ENCODE measurements at regions not wholly inside any gene's neighbourhood (a gene's known extent, or its start where the extent isn't known, plus 50 kb on each side); places are given as distances from the start of the nearest gene placed in this dataset.

GRCh38 chr11:80074837-80075236 lies 634.0 kb upstream of the TENM4 start:
- Mint-ChIP-seq H3K27ac (ENCODE audit: unreplicated experiment) (no peak overlapping the region), H3K4me1 (ENCODE audit: unreplicated experiment) (no peaks in the 10 kb centered on the region), H3K4me3 (ENCODE audit: unreplicated experiment) (no peak overlapping the region), H3K36me3 (ENCODE audit: low read depth, unreplicated experiment) (no peaks in the 10 kb centered on the region), H3K27me3 (ENCODE audit: unreplicated experiment) (no peaks in the 10 kb centered on the region), H3K9me3 (ENCODE audit: unreplicated experiment) (no peaks in the 10 kb centered on the region)
- no peak for DNase-seq (ENCODE audit: low spot score)
- TF ChIP-seq CTCF (IDR thresholded peaks at IDR 0.05; ENCODE audit: unreplicated experiment), result no peak

- Mint-ChIP-seq H3K4me1 (ENCODE audit: unreplicated experiment) (no peaks in the 10 kb centered on the region), H3K36me3 (ENCODE audit: low read depth, unreplicated experiment) (no peaks in the 10 kb centered on the region), H3K9me3 (ENCODE audit: unreplicated experiment) (no peaks in the 10 kb centered on the region), H3K4me3 (ENCODE audit: unreplicated experiment) (no peak overlapping the region), H3K27me3 (ENCODE audit: unreplicated experiment) (no peaks in the 10 kb centered on the region), H3K27ac (ENCODE audit: unreplicated experiment) (no peak overlapping the region)
- TF ChIP-seq CTCF (IDR thresholded peaks at IDR 0.05; ENCODE audit: unreplicated experiment), result no peak
- DNase-seq (ENCODE audit: low spot score), result no peak
Observed at GRCh38 chr11:80066291-80066690, 625.5 kb upstream of the TENM4 start.

- no peak for TF ChIP-seq CTCF (IDR thresholded peaks at IDR 0.05; ENCODE audit: unreplicated experiment)
- DNase-seq (ENCODE audit: low spot score), result no peak
- Mint-ChIP-seq H3K27me3 (ENCODE audit: unreplicated experiment) (no peaks in the 10 kb centered on the region), H3K4me3 (ENCODE audit: unreplicated experiment) (no peak overlapping the region), H3K27ac (ENCODE audit: unreplicated experiment) (no peak overlapping the region), H3K36me3 (ENCODE audit: low read depth, unreplicated experiment) (no peaks in the 10 kb centered on the region), H3K9me3 (ENCODE audit: unreplicated experiment) (no peaks in the 10 kb centered on the region), H3K4me1 (ENCODE audit: unreplicated experiment) (no peaks in the 10 kb centered on the region)
Observed at GRCh38 chr11:80065086-80065485, 624.3 kb upstream of the TENM4 start.

- Mint-ChIP-seq H3K27ac (ENCODE audit: unreplicated experiment) (no peak overlapping the region), H3K9me3 (ENCODE audit: unreplicated experiment) (no peaks in the 10 kb centered on the region), H3K4me1 (ENCODE audit: unreplicated experiment) (no peaks in the 10 kb centered on the region), H3K27me3 (ENCODE audit: unreplicated experiment) (no peaks in the 10 kb centered on the region), H3K4me3 (ENCODE audit: unreplicated experiment) (no peak overlapping the region), H3K36me3 (ENCODE audit: low read depth, unreplicated experiment) (no peaks in the 10 kb centered on the region)
- no peak for TF ChIP-seq CTCF (IDR thresholded peaks at IDR 0.05; ENCODE audit: unreplicated experiment)
- no peak for DNase-seq (ENCODE audit: low spot score)
Observed at GRCh38 chr11:80061056-80061455, 620.2 kb upstream of the TENM4 start.

- no peaks in the 10 kb centered on the region for H3K27me3 Mint-ChIP-seq (ENCODE audit: unreplicated experiment)
- H3K36me3 Mint-ChIP-seq (ENCODE audit: low read depth, unreplicated experiment), result no peaks in the 10 kb centered on the region
- H3K4me1 Mint-ChIP-seq (ENCODE audit: unreplicated experiment), result no peaks in the 10 kb centered on the region
- H3K4me3 Mint-ChIP-seq (ENCODE audit: unreplicated experiment), result no peak overlapping the region
- H3K27ac Mint-ChIP-seq (ENCODE audit: unreplicated experiment), result no peak overlapping the region
- DNase-seq (ENCODE audit: low spot score), result no peak
- no peaks in the 10 kb centered on the region for H3K9me3 Mint-ChIP-seq (ENCODE audit: unreplicated experiment)
- TF ChIP-seq CTCF (IDR thresholded peaks at IDR 0.05; ENCODE audit: unreplicated experiment), result no peak
Observed at GRCh38 chr11:80054582-80055165, 613.8 kb upstream of the TENM4 start.
